BJ (cell line): ENCODE measurements at regions not wholly inside any gene's neighbourhood (a gene's known extent, or its start where the extent isn't known, plus 50 kb on each side); places are given as distances from the start of the nearest gene placed in this dataset.

Source experiments
- CTCF ChIA-PET: fragments of 350-600 bp; formaldehyde crosslinking; extraction: SDS; loops from one replicate; lab custom pipeline; 2021; ENCODE audit warnings: antibody characterized with exemption, inconsistent platforms; lab: Yijun Ruan, JAX
- POLR2A ChIA-PET: fragments of 300-600 bp; sonication (Branson Sonifier 250); formaldehyde crosslinking; extraction: SDS; loops from one replicate; lab custom pipeline; 2021; ENCODE audit warnings: antibody characterized with exemption; lab: Charles Lee
- DNase-seq: peaks from one replicate; pipeline ENCODE4 v3.0.0-alpha.2; 2011; ENCODE audit warnings: low read depth
- H3K27me3 ChIP-seq: 2 replicates; pipeline ENCODE4 v1.6.0; 2011; ENCODE audit warnings: low read length; ENCODE audit not compliant: control insufficient read depth, insufficient read depth
- H3K36me3 ChIP-seq: 2 replicates; pipeline ENCODE4 v1.5.1; 2011; ENCODE audit warnings: low read length; ENCODE audit not compliant: control insufficient read depth, insufficient read depth
- H3K4me3 ChIP-seq: 2 replicates; pipeline ENCODE4 v1.5.1; 2011; ENCODE audit warnings: low read depth, mild to moderate bottlenecking, control low read depth, low read length
- CTCF ChIP-seq: IDR thresholded peaks from 2 replicates; pipeline ENCODE4 v1.5.1; 2011; ENCODE audit warnings: low read depth, mild to moderate bottlenecking, control low read depth, inconsistent platforms, low read length, moderate library complexity; ENCODE audit not compliant: insufficient read depth

- TF ChIP-seq CTCF, result no peak
- Histone ChIP-seq H3K36me3 (peaks cover 27% of the 10 kb centered on the region), H3K4me3 (no peak overlapping the region), H3K27me3 (no peaks in the 10 kb centered on the region)
- CTCF ChIA-PET, result interaction anchor here (0.7 to 0.9 kb wide), 2 partner anchors 200 to 502 kb away, joined by 3 read pairs; no protein-coding TSS in a partner anchor
- POLR2A ChIA-PET, result no interaction called here
- DNase-seq, result no peak
These were observed 109.4 kb downstream of the RFLNA start for GRCh38 chr12:124404162-124404784.

- no peak for DNase-seq
- no peak for TF ChIP-seq CTCF
- ChIA-PET CTCF (interaction anchor here (0.7 to 1.3 kb wide), 2 partner anchors 10 to 201 kb away, joined by 3 read pairs; no protein-coding TSS in a partner anchor), POLR2A (no interaction called here)
- H3K36me3 ChIP-seq, result peaks cover 33% of the 10 kb centered on the region
- no peak overlapping the region for H3K4me3 ChIP-seq
- no peaks in the 10 kb centered on the region for H3K27me3 ChIP-seq
These were observed 108.4 kb downstream of the RFLNA start for GRCh38 chr12:124403273-124403672.

GRCh38 chr12:124402248-124403066 lies 107.6 kb downstream of the RFLNA start:
- TF ChIP-seq CTCF, result no peak
- no peaks in the 10 kb centered on the region for H3K27me3 ChIP-seq
- DNase-seq, result no peak
- ChIA-PET POLR2A (no interaction called here), CTCF (interaction anchor here (1.3 kb wide), 1 partner anchor 9 kb away, joined by 3 read pairs; no protein-coding TSS in a partner anchor)
- peaks cover 41% of the 10 kb centered on the region for H3K36me3 ChIP-seq
- H3K4me3 ChIP-seq, result no peak overlapping the region

- TF ChIP-seq CTCF, result no peak
- Histone ChIP-seq H3K27me3 (no peaks in the 10 kb centered on the region), H3K4me3 (no peak overlapping the region), H3K36me3 (peaks cover 42% of the 10 kb centered on the region)
- no peak for DNase-seq
- ChIA-PET POLR2A (no interaction called here), CTCF (interaction anchor here (1.3 to 3.5 kb wide), 2 partner anchors 8 to 9 kb away, joined by 3 to 27 read pairs; no protein-coding TSS in a partner anchor)
These were observed 106.9 kb downstream of the RFLNA start for GRCh38 chr12:124401704-124402221.

- no peak for TF ChIP-seq CTCF
- no peak overlapping the region for H3K4me3 ChIP-seq
- H3K36me3 ChIP-seq, result peaks cover 39% of the 10 kb centered on the region
- ChIA-PET CTCF (interaction anchor here (0.6 to 3.5 kb wide), 3 partner anchors 10 to 538 kb away, joined by 3 to 27 read pairs (median 3); no protein-coding TSS in a partner anchor), POLR2A (no interaction called here)
- DNase-seq, result no peak
- no peaks in the 10 kb centered on the region for H3K27me3 ChIP-seq
These were observed 105.2 kb downstream of the RFLNA start for GRCh38 chr12:124400124-124400523.
